ENCODE measurements at regions not wholly inside any gene's neighbourhood (a gene's known extent, or its start where the extent isn't known, plus 50 kb on each side); places are given as distances from the start of the nearest gene placed in this dataset.
A peak's percentile ranks its signal among the peaks of the same experiment; 100 is the strongest.

DNA sequence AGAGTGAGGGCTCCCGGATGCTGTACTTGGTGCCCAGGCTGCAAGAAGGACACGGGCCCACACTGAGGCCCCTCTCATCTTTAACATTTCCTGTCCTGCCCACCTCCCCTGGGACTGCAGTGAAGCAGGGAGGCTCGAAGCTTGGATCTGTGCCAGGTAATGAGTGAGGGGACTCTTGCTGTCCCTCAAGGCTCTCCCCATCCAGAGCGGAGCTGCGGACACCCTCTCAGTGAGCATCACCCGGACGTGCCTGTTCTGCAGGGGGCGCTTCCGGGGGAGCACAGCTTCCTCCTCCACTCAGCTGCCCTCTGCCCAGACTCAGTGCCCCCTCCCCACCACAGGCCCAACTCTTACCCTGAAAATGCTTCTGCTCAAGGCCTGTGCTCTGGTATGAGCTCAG lies 150.0 kb upstream of the MYCN start:
- in situ Hi-C loops (cut with HindIII; ENCODE audit: low pct_unique_long_range_greater_than_20kb, low sequenced_read_pairs): no loop called here
- no peak for TF ChIP-seq JUND (IDR thresholded peaks at IDR 0.05; ENCODE audit: low read depth)
- DNase-seq (ENCODE audit: low read depth in 1 of 2, low spot score in 1 of 2): no peak

GRCh38 chr2:15790838-15791237 lies 149.5 kb upstream of the MYCN start:
- no peak for DNase-seq (ENCODE audit: low read depth in 1 of 2, low spot score in 1 of 2)
- in situ Hi-C loops (cut with HindIII; ENCODE audit: low pct_unique_long_range_greater_than_20kb, low sequenced_read_pairs): no loop called here
- TF ChIP-seq JUND (IDR thresholded peaks at IDR 0.05; ENCODE audit: low read depth): no peak

GRCh38 chr2:15791294-15791693 lies 149.1 kb upstream of the MYCN start:
- no peak for TF ChIP-seq JUND (IDR thresholded peaks at IDR 0.05; ENCODE audit: low read depth)
- in situ Hi-C loops (cut with HindIII; ENCODE audit: low pct_unique_long_range_greater_than_20kb, low sequenced_read_pairs): no loop called here
- no peak for DNase-seq (ENCODE audit: low read depth in 1 of 2, low spot score in 1 of 2)

GRCh38 chr2:15792331-15792730 lies 148.0 kb upstream of the MYCN start:
- in situ Hi-C loops (cut with HindIII; ENCODE audit: low pct_unique_long_range_greater_than_20kb, low sequenced_read_pairs): no loop called here
- no peak for DNase-seq (ENCODE audit: low read depth in 1 of 2, low spot score in 1 of 2)
- no peak for TF ChIP-seq JUND (IDR thresholded peaks at IDR 0.05; ENCODE audit: low read depth)

GRCh38 chr2:15793078-15793913 lies 147.1 kb upstream of the MYCN start:
- no peak for DNase-seq (ENCODE audit: low read depth in 1 of 2, low spot score in 1 of 2)
- no peak for TF ChIP-seq JUND (IDR thresholded peaks at IDR 0.05; ENCODE audit: low read depth)
- in situ Hi-C loops (cut with HindIII; ENCODE audit: low pct_unique_long_range_greater_than_20kb, low sequenced_read_pairs): no loop called here

DNA sequence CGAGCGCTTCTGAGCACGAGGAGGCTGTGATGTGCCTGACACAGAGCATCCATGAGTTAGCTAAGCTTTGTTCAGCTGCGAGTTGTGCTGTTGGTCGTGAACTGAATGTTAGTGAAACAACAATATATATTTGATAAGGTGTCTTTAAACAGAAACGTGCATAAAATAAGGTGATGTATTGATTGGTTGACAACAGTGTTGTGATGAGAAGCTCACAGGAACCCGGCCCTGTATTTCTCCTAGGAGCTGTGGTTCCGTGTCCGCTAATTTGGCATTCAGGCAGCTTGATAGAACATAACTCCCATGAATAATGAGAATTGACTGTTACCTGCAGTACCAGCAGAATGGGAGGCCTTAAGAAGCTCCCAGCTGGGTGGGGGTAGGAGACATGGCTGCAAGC lies 146.4 kb upstream of the MYCN start:
- no peak for DNase-seq (ENCODE audit: low read depth in 1 of 2, low spot score in 1 of 2)
- in situ Hi-C loops (cut with HindIII; ENCODE audit: low pct_unique_long_range_greater_than_20kb, low sequenced_read_pairs): no loop called here
- no peak for TF ChIP-seq JUND (IDR thresholded peaks at IDR 0.05; ENCODE audit: low read depth)

- in situ Hi-C loops (cut with HindIII; ENCODE audit: low pct_unique_long_range_greater_than_20kb, low sequenced_read_pairs): no loop called here
- TF ChIP-seq JUND (IDR thresholded peaks at IDR 0.05; ENCODE audit: low read depth): no peak
- no peak for DNase-seq (ENCODE audit: low read depth in 1 of 2, low spot score in 1 of 2)
Measured at GRCh38 chr2:15794608-15795134, 145.7 kb upstream of the MYCN start.

GRCh38 chr2:15795426-15795825 lies 144.9 kb upstream of the MYCN start:
- no peak for TF ChIP-seq JUND (IDR thresholded peaks at IDR 0.05; ENCODE audit: low read depth)
- no peak for DNase-seq (ENCODE audit: low read depth in 1 of 2, low spot score in 1 of 2)
- in situ Hi-C loops (cut with HindIII; ENCODE audit: low pct_unique_long_range_greater_than_20kb, low sequenced_read_pairs): no loop called here

DNA sequence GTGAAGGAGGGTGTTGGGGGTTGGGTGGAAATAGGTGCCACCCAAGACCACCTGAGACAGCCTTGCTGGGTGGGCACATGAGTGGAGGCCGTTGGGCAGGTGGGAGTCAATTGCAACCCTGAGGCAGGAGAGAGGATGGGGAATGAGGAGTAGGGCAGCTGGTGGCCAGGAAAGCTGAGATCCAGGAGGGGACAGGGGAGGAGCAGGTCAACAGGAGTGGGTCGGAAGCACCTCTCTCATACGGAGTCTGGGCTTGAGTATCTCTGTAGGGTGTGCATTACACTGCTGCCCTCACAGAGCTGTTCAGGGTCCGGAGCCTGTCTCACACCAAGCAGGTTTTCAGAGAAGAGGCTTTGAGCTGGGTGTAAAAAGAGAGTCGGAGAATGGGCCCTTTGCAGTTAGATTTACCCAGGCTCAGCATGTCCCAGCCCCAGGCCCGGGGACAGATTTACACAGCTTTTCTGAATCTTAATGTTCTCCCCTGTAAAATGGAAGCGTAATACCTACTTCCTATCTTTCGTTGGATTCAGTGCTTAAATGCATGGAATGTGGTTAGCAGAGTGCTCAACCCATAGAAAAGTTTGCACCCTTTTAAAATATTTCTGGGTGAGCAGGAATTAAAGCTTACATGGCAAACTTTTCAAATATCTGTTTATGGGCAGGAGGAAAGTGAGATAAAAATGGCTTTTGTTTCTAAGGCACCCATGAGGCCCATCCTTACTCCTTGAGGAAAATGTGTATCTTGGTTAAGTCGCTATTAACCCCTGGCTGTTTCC lies 144.0 kb upstream of the MYCN start:
- in situ Hi-C loops (cut with HindIII; ENCODE audit: low pct_unique_long_range_greater_than_20kb, low sequenced_read_pairs): no loop called here

GRCh38 chr2:15797231-15797938 lies 143.0 kb upstream of the MYCN start:
- peak in 1 of 2 experiments; percentile 6 for DNase-seq (ENCODE audit: low read depth in 1 of 2, low spot score in 1 of 2)
- in situ Hi-C loops (cut with HindIII; ENCODE audit: low pct_unique_long_range_greater_than_20kb, low sequenced_read_pairs): no loop called here

More for the DNA sequence above, 144.0 kb upstream of the MYCN start:
- no peak for DNase-seq (ENCODE audit: low read depth in 1 of 2, low spot score in 1 of 2)
- TF ChIP-seq JUND (IDR thresholded peaks at IDR 0.05; ENCODE audit: low read depth): no peak

GRCh38 chr2:15797939-15798281 lies 142.4 kb upstream of the MYCN start:
- TF ChIP-seq JUND (IDR thresholded peaks at IDR 0.05; ENCODE audit: low read depth): no peak
- no peak for DNase-seq (ENCODE audit: low read depth in 1 of 2, low spot score in 1 of 2)
- in situ Hi-C loops (cut with HindIII; ENCODE audit: low pct_unique_long_range_greater_than_20kb, low sequenced_read_pairs): no loop called here

More at GRCh38 chr2:15797231-15797938, 143.0 kb upstream of the MYCN start:
- no peak for TF ChIP-seq JUND (IDR thresholded peaks at IDR 0.05; ENCODE audit: low read depth)

- in situ Hi-C loops (cut with HindIII; ENCODE audit: low pct_unique_long_range_greater_than_20kb, low sequenced_read_pairs): no loop called here
- no peak for DNase-seq (ENCODE audit: low read depth in 1 of 2, low spot score in 1 of 2)
- no peak for TF ChIP-seq JUND (IDR thresholded peaks at IDR 0.05; ENCODE audit: low read depth)
Measured at GRCh38 chr2:15798701-15799431, 141.5 kb upstream of the MYCN start.

Measured in T47D (cell line).